ENCODE measurements at regions not wholly inside any gene's neighbourhood (a gene's known extent, or its start where the extent isn't known, plus 50 kb on each side); places are given as distances from the start of the nearest gene placed in this dataset.

GRCh38 chr6:26205161-26205624, 118.0 kb downstream of the HFE start:
- Histone ChIP-seq H4K20me1 (replicated peaks; ENCODE audit: insufficient read depth) (no peaks in the 10 kb centered on the region), H2AFZ (no peak overlapping the region), H3K27me3 (ENCODE audit: insufficient read depth) (no peaks in the 10 kb centered on the region), H3K9me2 (ENCODE audit: insufficient read depth) (no peaks in the 10 kb centered on the region), H3K4me2 (peak overlapping the region; percentile 76), H3K79me2 (replicated peaks; ENCODE audit: insufficient read depth) (0 out of 2 replicates have a peak, but pooled peaks cover 4% of the 10 kb centered on the region), H3F3A (replicated peaks; ENCODE audit: low read depth) (peaks cover 6% of the 10 kb centered on the region), H3K4me1 (ENCODE audit: insufficient read depth) (peaks cover 17% of the 10 kb centered on the region; the same call in 1 of the 2 replicates), H3K36me3 (ENCODE audit: insufficient read depth) (no peaks in the 10 kb centered on the region), H3K4me3 (peak overlapping the region; percentile 76), H3K27ac (ENCODE audit: low read depth) (peak overlapping the region; percentile 99)
- TF ChIP-seq ZNF331 (CRISPR knock-in tag; IDR thresholded peaks at IDR 0.05; ENCODE audit: low read depth) (peak; percentile 30; the same call in 1 of the 2 replicates), CREB1 (CRISPR knock-in tag; IDR thresholded peaks at IDR 0.05; ENCODE audit: low read depth) (no peak; the same call in 1 of the 2 replicates), ZNF462 (CRISPR knock-in tag; IDR thresholded peaks at IDR 0.05) (no peak), POLR2AphosphoS5 (IDR thresholded peaks at IDR 0.05; ENCODE audit: low read depth) (no peak), REST (IDR thresholded peaks at IDR 0.05; ENCODE audit: unreplicated experiment) (no peak), NANOG (IDR thresholded peaks at IDR 0.05; ENCODE audit: borderline replicate concordance) (no peak)
- no peak overlapping the region for H3K27ac Mint-ChIP-seq
- peaks cover 23% of the 10 kb centered on the region for H3K4me1 Mint-ChIP-seq
- H3K9me3 Mint-ChIP-seq: peaks cover 8% of the 10 kb centered on the region
- ATAC-seq (peak; percentile 48), DNase-seq (ENCODE audit: low spot score) (peak; percentile 86)
- H3K36me3 Mint-ChIP-seq (ENCODE audit: low read depth): no peaks in the 10 kb centered on the region
- H3K27me3 Mint-ChIP-seq (ENCODE audit: insufficient read depth, low read depth, poor library complexity): peaks cover 6% of the 10 kb centered on the region
- no peak overlapping the region for H3K4me3 Mint-ChIP-seq
